Panc1 (cell line): ENCODE measurements at regions not wholly inside any gene's neighbourhood (a gene's known extent, or its start where the extent isn't known, plus 50 kb on each side); places are given as distances from the start of the nearest gene placed in this dataset.

Experiments
- REST ChIP-seq, 2 experiments: IDR thresholded peaks; 2 replicates each; pipeline ENCODE4 v1.6.1; 2011 to 2012; ENCODE audit warnings: low read depth in 2 of 2, control low read depth in 1 of 2, low read length in 1 of 2, mild to moderate bottlenecking in 1 of 2, moderate library complexity in 1 of 2; ENCODE audit not compliant: insufficient read depth in 1 of 2
- TF ChIP-seq, protein P1 (sequence below): fragments of 450-650 bp; IDR thresholded peaks from 2 replicates; pipeline ENCODE4 v1.5.1; 2017; ENCODE audit warnings: mild to moderate bottlenecking

- no peak for TF ChIP-seq REST (IDR thresholded peaks at IDR 0.05; ENCODE audit: insufficient read depth in 1 of 2, low read depth in 2 of 2, low read length in 1 of 2)
- TF ChIP-seq, protein P1, sequence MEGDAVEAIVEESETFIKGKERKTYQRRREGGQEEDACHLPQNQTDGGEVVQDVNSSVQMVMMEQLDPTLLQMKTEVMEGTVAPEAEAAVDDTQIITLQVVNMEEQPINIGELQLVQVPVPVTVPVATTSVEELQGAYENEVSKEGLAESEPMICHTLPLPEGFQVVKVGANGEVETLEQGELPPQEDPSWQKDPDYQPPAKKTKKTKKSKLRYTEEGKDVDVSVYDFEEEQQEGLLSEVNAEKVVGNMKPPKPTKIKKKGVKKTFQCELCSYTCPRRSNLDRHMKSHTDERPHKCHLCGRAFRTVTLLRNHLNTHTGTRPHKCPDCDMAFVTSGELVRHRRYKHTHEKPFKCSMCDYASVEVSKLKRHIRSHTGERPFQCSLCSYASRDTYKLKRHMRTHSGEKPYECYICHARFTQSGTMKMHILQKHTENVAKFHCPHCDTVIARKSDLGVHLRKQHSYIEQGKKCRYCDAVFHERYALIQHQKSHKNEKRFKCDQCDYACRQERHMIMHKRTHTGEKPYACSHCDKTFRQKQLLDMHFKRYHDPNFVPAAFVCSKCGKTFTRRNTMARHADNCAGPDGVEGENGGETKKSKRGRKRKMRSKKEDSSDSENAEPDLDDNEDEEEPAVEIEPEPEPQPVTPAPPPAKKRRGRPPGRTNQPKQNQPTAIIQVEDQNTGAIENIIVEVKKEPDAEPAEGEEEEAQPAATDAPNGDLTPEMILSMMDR: no peak
Observed at GRCh38 chr1:219292341-219292740, 118.7 kb downstream of the LYPLAL1 start.
